Adrenal gland (tissue), 9 donors: ENCODE measurements at regions not wholly inside any gene's neighbourhood (a gene's known extent, or its start where the extent isn't known, plus 50 kb on each side); places are given as distances from the start of the nearest gene placed in this dataset.

ENCODE experiments used
- DNase-seq, 7 donors: peaks; one replicate each; pipeline ENCODE4 v3.0.0-alpha.2; 2019 to 2020
- H3K27ac ChIP-seq, 5 donors: fragments of 200-600 bp; sonication (generic) in 4 of 5; 1 replicate in 3 of 5; 2 replicates in 2 of 5; pipeline versions ENCODE4 v1.5.1 to v1.8.0; 2016 to 2020; ENCODE audit warnings: mild to moderate bottlenecking in 1 of 5
- H3K27me3 ChIP-seq: fragments of 200-600 bp; 2 replicates; pipeline ENCODE4 v1.8.0; 2021
- H3K36me3 ChIP-seq, 2 donors: fragments of 200-600 bp; replicated peaks in 1 of 2; 1 replicate in 1 of 2; 2 replicates in 1 of 2; pipeline versions ENCODE4 v1.5.1 to v1.8.0; 2018 to 2022
- H3K4me1 ChIP-seq, 2 donors: fragments of 200-600 bp; replicated peaks in 1 of 2; 1 replicate in 1 of 2; 2 replicates in 1 of 2; pipeline versions ENCODE4 v1.5.1 to v1.8.0; 2018 to 2021
- H3K4me3 ChIP-seq, 4 donors: fragments of 200-600 bp; sonication (generic) in 3 of 4; one replicate each; pipeline ENCODE4 v1.5.1; 2016 to 2018
- H3K9me3 ChIP-seq, 3 donors: fragments of 200-600 bp; sonication (generic) in 1 of 3; replicated peaks in 1 of 3; 1 replicate in 2 of 3; 2 replicates in 1 of 3; pipeline versions ENCODE4 v1.5.1 to v1.8.0; 2016 to 2021
- POLR2A ChIP-seq, 2 donors: fragments of 450-650 bp; IDR thresholded peaks; one replicate each; pipeline ENCODE4 v1.6.1; 2017; ENCODE audit warnings: antibody characterized with exemption in 2 of 2, mild to moderate bottlenecking in 2 of 2, moderate library complexity in 1 of 2
- WGBS, 4 donors: extraction: QIAGEN DNeasy Blood & Tissue Kit in 2 of 4; methylation state at CpG; one replicate each; pipeline versions ENCODE4 v1.1.5 to v1.1.7; 2013 to 2017; 5-methylcytosine and 5-hydroxymethylcytosine counted together
- intact Hi-C, 2 donors: fragments of 100-400 bp; cut with DNase I; formaldehyde crosslinking; loops; one replicate each; pipeline versions ENCODE4 v1.14.1 to v1.15.0; 2022 to 2023
- TF ChIP-seq, protein P1 (sequence below), 6 experiments: fragments of 450-650 bp in 4 of 6; fragments of 200-600 bp in 2 of 6; sonication (generic) in 1 of 6; IDR thresholded peaks; 1 replicate in 5 of 6; 2 replicates in 1 of 6; pipeline versions ENCODE4 v1.5.1 to v1.8.0; 2016 to 2021; ENCODE audit warnings: antibody characterized with exemption in 6 of 6, mild to moderate bottlenecking in 2 of 6, moderate library complexity in 1 of 6
- donor health status: healthy with polysubstance abuse.
- donor health status: Bipolar disorder and iron deficiency.
- donor health status: DM: yes; HTN: yes; CAD: no.
- donor health status: DM: no; HTN: no; CAD: no.
- donor health status: DM: no; HTN: no; CAD: no.

DNA sequence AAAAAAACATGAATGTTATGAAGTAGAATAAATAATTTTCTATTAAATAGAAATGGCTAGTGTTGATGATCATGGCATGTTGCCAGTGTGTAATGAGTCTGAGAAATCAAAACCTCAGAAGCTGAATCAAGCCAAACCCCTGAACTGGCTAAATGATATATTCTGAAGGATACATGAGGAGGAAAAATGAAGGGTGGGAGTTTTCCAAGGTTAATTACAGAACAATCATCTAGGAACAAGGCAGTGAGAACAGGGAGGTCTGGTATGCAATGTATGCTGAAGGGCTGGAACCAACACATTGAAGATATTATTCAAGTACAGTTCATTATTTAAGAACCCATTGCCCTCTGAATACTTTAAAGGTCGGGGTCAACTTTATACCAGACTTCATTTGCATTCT lies 309.1 kb upstream of the NRIP1 start:
- 77 to 93% (median 85%) methylated on average over 1 of the region's 1 CpG for WGBS, 4 donors
- Histone ChIP-seq H3K9me3 (no peaks in the 10 kb centered on the region), H3K4me3 (no peak overlapping the region), H3K27ac (no peak overlapping the region), H3K4me1 (no peaks in the 10 kb centered on the region), H3K27me3 (no peaks in the 10 kb centered on the region), H3K36me3 (no peaks in the 10 kb centered on the region)
- DNase-seq = no peak
- TF ChIP-seq, protein P1, sequence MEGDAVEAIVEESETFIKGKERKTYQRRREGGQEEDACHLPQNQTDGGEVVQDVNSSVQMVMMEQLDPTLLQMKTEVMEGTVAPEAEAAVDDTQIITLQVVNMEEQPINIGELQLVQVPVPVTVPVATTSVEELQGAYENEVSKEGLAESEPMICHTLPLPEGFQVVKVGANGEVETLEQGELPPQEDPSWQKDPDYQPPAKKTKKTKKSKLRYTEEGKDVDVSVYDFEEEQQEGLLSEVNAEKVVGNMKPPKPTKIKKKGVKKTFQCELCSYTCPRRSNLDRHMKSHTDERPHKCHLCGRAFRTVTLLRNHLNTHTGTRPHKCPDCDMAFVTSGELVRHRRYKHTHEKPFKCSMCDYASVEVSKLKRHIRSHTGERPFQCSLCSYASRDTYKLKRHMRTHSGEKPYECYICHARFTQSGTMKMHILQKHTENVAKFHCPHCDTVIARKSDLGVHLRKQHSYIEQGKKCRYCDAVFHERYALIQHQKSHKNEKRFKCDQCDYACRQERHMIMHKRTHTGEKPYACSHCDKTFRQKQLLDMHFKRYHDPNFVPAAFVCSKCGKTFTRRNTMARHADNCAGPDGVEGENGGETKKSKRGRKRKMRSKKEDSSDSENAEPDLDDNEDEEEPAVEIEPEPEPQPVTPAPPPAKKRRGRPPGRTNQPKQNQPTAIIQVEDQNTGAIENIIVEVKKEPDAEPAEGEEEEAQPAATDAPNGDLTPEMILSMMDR (IDR thresholded peaks at IDR 0.05) = no peak
- TF ChIP-seq POLR2A (IDR thresholded peaks at IDR 0.05) = no peak
- intact Hi-C loops = no loop called here

DNA sequence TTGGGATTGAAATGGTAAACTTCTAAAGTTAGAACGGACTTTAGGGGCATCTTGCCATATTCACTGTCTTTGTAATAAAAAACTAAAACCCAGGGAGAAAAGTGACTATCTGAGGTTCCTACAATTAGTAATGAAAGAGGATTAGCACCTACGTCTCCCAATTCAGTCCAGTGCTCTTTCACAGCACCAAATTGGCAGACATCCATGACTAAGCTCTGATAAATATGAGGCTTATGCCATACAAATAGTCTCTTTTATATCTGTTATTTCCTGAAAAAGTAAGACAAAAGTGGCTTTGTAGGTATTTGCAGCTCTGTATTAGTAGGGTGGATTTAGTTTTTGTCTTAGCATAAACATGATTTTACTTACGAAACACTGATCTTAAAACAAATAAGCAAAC lies 315.0 kb upstream of the NRIP1 start:
- no peak overlapping the region for H3K27ac ChIP-seq
- no peak overlapping the region for H3K4me3 ChIP-seq
- no peak for DNase-seq
- H3K27me3 ChIP-seq = no peaks in the 10 kb centered on the region
- no peaks in the 10 kb centered on the region for H3K9me3 ChIP-seq
- no peak for TF ChIP-seq POLR2A (IDR thresholded peaks at IDR 0.05)
- TF ChIP-seq, protein P1 (IDR thresholded peaks at IDR 0.05) = no peak
- intact Hi-C loops = no loop called here
- no peaks in the 10 kb centered on the region for H3K4me1 ChIP-seq
- no peaks in the 10 kb centered on the region for H3K36me3 ChIP-seq
- 74 to 78% (median 76%) methylated on average over 3 of the region's 3 CpGs for WGBS, 4 donors

DNA sequence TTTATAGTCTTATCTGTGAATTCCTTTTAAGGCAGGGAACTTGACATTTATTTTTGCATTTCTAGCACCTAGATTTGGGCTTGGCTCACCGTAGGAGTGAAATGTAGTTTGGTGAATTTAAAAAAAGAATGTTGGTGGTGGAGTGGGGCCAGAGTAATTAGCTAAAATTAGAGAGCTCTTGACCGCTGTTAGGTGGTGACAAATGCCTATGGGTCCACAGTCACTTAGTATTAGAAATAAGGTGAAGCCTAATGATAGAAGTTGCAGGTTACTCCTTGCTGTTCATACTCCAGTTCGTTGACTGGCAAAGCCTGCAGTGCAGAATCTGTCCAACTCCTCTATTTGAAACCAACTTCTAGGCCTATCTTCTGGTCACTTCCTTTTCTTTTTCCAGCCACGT lies 318.8 kb upstream of the NRIP1 start:
- no peaks in the 10 kb centered on the region for H3K27me3 ChIP-seq
- no peaks in the 10 kb centered on the region for H3K9me3 ChIP-seq
- no peak for DNase-seq
- no peak overlapping the region for H3K4me3 ChIP-seq
- no peaks in the 10 kb centered on the region for H3K36me3 ChIP-seq
- H3K27ac ChIP-seq = no peak overlapping the region
- WGBS, 4 donors = 81 to 83% (median 83%) methylated on average over 4 of the region's 4 CpGs
- H3K4me1 ChIP-seq = no peaks in the 10 kb centered on the region
- no peak for TF ChIP-seq POLR2A (IDR thresholded peaks at IDR 0.05)
- intact Hi-C loops = no loop called here

GRCh38 chr21:15390049-15390448 lies 325.2 kb upstream of the NRIP1 start:
- 77 to 91% (median 84%) methylated on average over 2 of the region's 2 CpGs for WGBS, 4 donors
- Histone ChIP-seq H3K27ac (no peak overlapping the region), H3K4me3 (no peak overlapping the region), H3K27me3 (no peaks in the 10 kb centered on the region), H3K4me1 (no peaks in the 10 kb centered on the region), H3K9me3 (no peaks in the 10 kb centered on the region), H3K36me3 (no peaks in the 10 kb centered on the region)
- TF ChIP-seq, protein P1 (IDR thresholded peaks at IDR 0.05) = no peak
- TF ChIP-seq POLR2A (IDR thresholded peaks at IDR 0.05) = no peak
- intact Hi-C loops = no loop called here
- no peak for DNase-seq

DNA sequence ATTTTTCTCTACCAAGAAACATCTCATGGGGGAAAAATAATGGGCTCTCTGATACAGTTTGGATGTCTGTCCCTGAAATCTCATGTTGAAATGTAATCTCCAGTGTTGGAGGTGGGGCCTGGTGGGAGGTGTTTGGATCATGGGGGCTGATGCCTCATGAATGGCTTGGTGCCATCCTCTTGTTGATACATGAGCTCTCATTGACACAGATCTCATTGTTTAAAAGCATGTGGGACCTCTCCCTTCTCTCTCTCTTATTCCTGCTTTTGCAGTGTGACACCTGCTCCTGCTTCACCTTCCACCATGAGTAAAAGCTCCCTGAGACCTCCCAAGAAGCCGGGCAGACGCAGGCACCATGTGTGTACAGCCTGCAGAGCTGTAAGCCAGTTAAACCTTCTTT lies 332.5 kb upstream of the NRIP1 start:
- Histone ChIP-seq H3K4me1 (peaks cover 0 to 6% of the 10 kb centered on the region in 2 donors), H3K36me3 (no peaks in the 10 kb centered on the region), H3K27ac (no peak overlapping the region), H3K4me3 (no peak overlapping the region), H3K9me3 (no peaks in the 10 kb centered on the region), H3K27me3 (no peaks in the 10 kb centered on the region)
- no peak for DNase-seq
- intact Hi-C loops = no loop called here
- WGBS, 4 donors = 95 to 100% (median 96%) methylated on average over 2 of the region's 2 CpGs
- TF ChIP-seq, protein P1 (IDR thresholded peaks at IDR 0.05) = no peak
- no peak for TF ChIP-seq POLR2A (IDR thresholded peaks at IDR 0.05)
